ENCODE measurements at regions not wholly inside any gene's neighbourhood (a gene's known extent, or its start where the extent isn't known, plus 50 kb on each side); places are given as distances from the start of the nearest gene placed in this dataset.

GRCh38 chr2:118565786-118566540, 281.5 kb downstream of the EN1 start:
- H3K27me3 ChIP-seq (ENCODE audit: insufficient read depth, low read depth, low read length): no peaks in the 10 kb centered on the region
- H3K27ac ChIP-seq (ENCODE audit: low read length): no peak overlapping the region
- no peaks in the 10 kb centered on the region for H3K36me3 ChIP-seq (ENCODE audit: insufficient read depth, low read length)
- H3K9me3 ChIP-seq (ENCODE audit: low read length): no peaks in the 10 kb centered on the region
- H3K4me3 ChIP-seq (ENCODE audit: low read length): no peak overlapping the region
- H3K4me2 ChIP-seq (ENCODE audit: low read length): no peak overlapping the region
- no peaks in the 10 kb centered on the region for H3K9me2 ChIP-seq (ENCODE audit: insufficient read depth, low read length)
- H3F3A ChIP-seq (ENCODE audit: insufficient read depth, low read length, poor library complexity, severe bottlenecking): no peaks in the 10 kb centered on the region
- TF ChIP-seq POLR2AphosphoS5 (IDR thresholded peaks at IDR 0.05) (no peak), EZH2 (IDR thresholded peaks at IDR 0.05; ENCODE audit: borderline replicate concordance, insufficient read depth, low read length, poor library complexity, severe bottlenecking) (no peak), CTCF (IDR thresholded peaks at IDR 0.05; ENCODE audit: poor library complexity, severe bottlenecking) (no peak), REST (IDR thresholded peaks at IDR 0.05; ENCODE audit: borderline replicate concordance) (no peak)
- no peaks in the 10 kb centered on the region for H3K79me2 ChIP-seq (replicated peaks; ENCODE audit: insufficient read depth, low read length)
- H4K20me1 ChIP-seq (ENCODE audit: insufficient read depth): no peaks in the 10 kb centered on the region
- no peak overlapping the region for H3K9ac ChIP-seq (ENCODE audit: low read length)
- H2AFZ ChIP-seq (ENCODE audit: low read depth, low read length): no peak overlapping the region

GRCh38 chr2:118565301-118565700, 282.1 kb downstream of the EN1 start:
- Histone ChIP-seq H4K20me1 (ENCODE audit: insufficient read depth) (no peaks in the 10 kb centered on the region), H3K27me3 (ENCODE audit: insufficient read depth, low read depth, low read length) (no peaks in the 10 kb centered on the region), H3K9me3 (ENCODE audit: low read length) (no peaks in the 10 kb centered on the region), H3F3A (ENCODE audit: insufficient read depth, low read length, poor library complexity, severe bottlenecking) (no peaks in the 10 kb centered on the region), H3K4me2 (ENCODE audit: low read length) (no peak overlapping the region), H2AFZ (ENCODE audit: low read depth, low read length) (no peak overlapping the region), H3K36me3 (ENCODE audit: insufficient read depth, low read length) (no peaks in the 10 kb centered on the region), H3K4me3 (ENCODE audit: low read length) (no peak overlapping the region), H3K9ac (ENCODE audit: low read length) (no peak overlapping the region), H3K9me2 (ENCODE audit: insufficient read depth, low read length) (no peaks in the 10 kb centered on the region), H3K27ac (ENCODE audit: low read length) (no peak overlapping the region), H3K79me2 (replicated peaks; ENCODE audit: insufficient read depth, low read length) (no peaks in the 10 kb centered on the region)
- no peak for TF ChIP-seq RAD21 (conservative IDR thresholded peaks at IDR 0.05)

- Histone ChIP-seq H3K9me3 (ENCODE audit: low read length) (no peaks in the 10 kb centered on the region), H3K4me2 (ENCODE audit: low read length) (no peak overlapping the region), H3K27me3 (ENCODE audit: insufficient read depth, low read depth, low read length) (no peaks in the 10 kb centered on the region), H2AFZ (ENCODE audit: low read depth, low read length) (no peak overlapping the region), H3K36me3 (ENCODE audit: insufficient read depth, low read length) (no peaks in the 10 kb centered on the region), H3K4me3 (ENCODE audit: low read length) (no peak overlapping the region), H3K9ac (ENCODE audit: low read length) (no peak overlapping the region), H3K79me2 (replicated peaks; ENCODE audit: insufficient read depth, low read length) (no peaks in the 10 kb centered on the region), H4K20me1 (ENCODE audit: insufficient read depth) (no peaks in the 10 kb centered on the region), H3K27ac (ENCODE audit: low read length) (no peak overlapping the region), H3F3A (ENCODE audit: insufficient read depth, low read length, poor library complexity, severe bottlenecking) (no peaks in the 10 kb centered on the region), H3K9me2 (ENCODE audit: insufficient read depth, low read length) (no peaks in the 10 kb centered on the region)
- TF ChIP-seq EP300 (conservative IDR thresholded peaks at IDR 0.05; ENCODE audit: poor library complexity, severe bottlenecking) (no peak), TAF1 (IDR thresholded peaks at IDR 0.05; ENCODE audit: low read depth) (no peak), SMC3 (conservative IDR thresholded peaks at IDR 0.05; ENCODE audit: poor library complexity) (no peak), EZH2 (IDR thresholded peaks at IDR 0.05; ENCODE audit: borderline replicate concordance, insufficient read depth, low read length, poor library complexity, severe bottlenecking) (no peak), CTCF (IDR thresholded peaks at IDR 0.05; ENCODE audit: poor library complexity, severe bottlenecking) (no peak)
These were observed 285.3 kb downstream of the EN1 start for GRCh38 chr2:118562144-118562543.
